PC-9 (cell line): ENCODE measurements at regions not wholly inside any gene's neighbourhood (a gene's known extent, or its start where the extent isn't known, plus 50 kb on each side); places are given as distances from the start of the nearest gene placed in this dataset.

Experiments
- BruUV-seq: library from RNA; stranded (reverse); fragments of 400-500 nt; replicated peaks from 2 replicates; lab custom pipeline; 2021; lab: Mats Ljungman, UMichigan
- CTCF ChIA-PET: fragments of 300-600 bp; sonication (Branson Sonifier 250); formaldehyde crosslinking; loops from one replicate; lab custom pipeline; 2022; ENCODE audit warnings: antibody characterized with exemption; lab: Charles Lee
- POLR2A ChIA-PET: fragments of 300-600 bp; sonication (Branson Sonifier 250); formaldehyde crosslinking; loops from one replicate; lab custom pipeline; 2022; ENCODE audit warnings: antibody characterized with exemption; ENCODE audit not compliant: unreplicated experiment; lab: Charles Lee
- DNase-seq, 2 experiments: peaks; one replicate each; pipeline versions ENCODE4 v3.0.0 to v3.0.0-alpha.2; 2015 to 2022; ENCODE audit warnings: mixed read lengths in 1 of 2
- H2AFZ ChIP-seq: fragments of 200-600 bp; sonication (generic); 2 replicates; pipeline ENCODE4 v1.8.1; 2017; ENCODE audit warnings: antibody characterized with exemption
- H3F3A ChIP-seq: fragments of 200-600 bp; sonication (generic); 2 replicates; pipeline ENCODE4 v1.8.1; 2017; ENCODE audit warnings: antibody characterized with exemption, mild to moderate bottlenecking, low read depth; ENCODE audit not compliant: insufficient read depth
- H3K27ac ChIP-seq: fragments of 200-600 bp; sonication (generic); 2 replicates; pipeline ENCODE4 v1.6.1; 2016; ENCODE audit warnings: mixed run types
- H3K27me3 ChIP-seq: fragments of 200-600 bp; sonication (generic); 2 replicates; pipeline ENCODE4 v1.6.1; 2016; ENCODE audit warnings: low read depth, mixed run types; ENCODE audit not compliant: insufficient read depth
- H3K36me3 ChIP-seq: fragments of 200-600 bp; sonication (generic); 2 replicates; pipeline ENCODE4 v1.6.1; 2016; ENCODE audit warnings: low read depth, mixed run types
- H3K4me1 ChIP-seq: fragments of 200-600 bp; sonication (generic); replicated peaks from 2 replicates; pipeline ENCODE4 v1.6.1; 2016; ENCODE audit warnings: mixed run types; ENCODE audit not compliant: insufficient read depth
- H3K4me2 ChIP-seq: fragments of 200-600 bp; sonication (generic); 2 replicates; pipeline ENCODE4 v1.6.1; 2017; ENCODE audit warnings: mixed run types
- H3K4me3 ChIP-seq: fragments of 200-600 bp; sonication (generic); 2 replicates; pipeline ENCODE4 v1.6.1; 2016; ENCODE audit warnings: mixed run types
- H3K79me2 ChIP-seq: fragments of 200-600 bp; sonication (generic); 2 replicates; pipeline ENCODE4 v1.6.1; 2017; ENCODE audit warnings: low read depth, mixed run types
- H3K9me2 ChIP-seq: fragments of 200-600 bp; sonication (generic); 2 replicates; pipeline ENCODE4 v1.8.1; 2017; ENCODE audit warnings: mild to moderate bottlenecking; ENCODE audit not compliant: insufficient read depth
- H3K9me3 ChIP-seq: fragments of 200-600 bp; sonication (generic); 2 replicates; pipeline ENCODE4 v1.8.1; 2016; ENCODE audit warnings: low read depth; ENCODE audit not compliant: insufficient read depth
- H4K20me1 ChIP-seq: fragments of 200-600 bp; sonication (generic); 2 replicates; pipeline ENCODE4 v1.8.1; 2017; ENCODE audit not compliant: insufficient read depth
- EZH2 ChIP-seq: fragments of 200-600 bp; sonication (generic); IDR thresholded peaks from 2 replicates; pipeline ENCODE4 v1.8.0; 2017; ENCODE audit warnings: antibody characterized with exemption, low read depth
- intact Hi-C: fragments of 100-400 bp; cut with micrococcal nuclease; formaldehyde crosslinking; loops from one replicate; pipeline ENCODE4 v1.10.0; 2022; ENCODE audit not compliant: unreplicated experiment
- TF ChIP-seq, protein P1 (sequence below): fragments of 200-600 bp; sonication (generic); conservative IDR thresholded peaks from 2 replicates; pipeline ENCODE4 v1.6.1; 2017; ENCODE audit warnings: mixed run types, antibody characterized with exemption, mild to moderate bottlenecking, moderate library complexity

DNA sequence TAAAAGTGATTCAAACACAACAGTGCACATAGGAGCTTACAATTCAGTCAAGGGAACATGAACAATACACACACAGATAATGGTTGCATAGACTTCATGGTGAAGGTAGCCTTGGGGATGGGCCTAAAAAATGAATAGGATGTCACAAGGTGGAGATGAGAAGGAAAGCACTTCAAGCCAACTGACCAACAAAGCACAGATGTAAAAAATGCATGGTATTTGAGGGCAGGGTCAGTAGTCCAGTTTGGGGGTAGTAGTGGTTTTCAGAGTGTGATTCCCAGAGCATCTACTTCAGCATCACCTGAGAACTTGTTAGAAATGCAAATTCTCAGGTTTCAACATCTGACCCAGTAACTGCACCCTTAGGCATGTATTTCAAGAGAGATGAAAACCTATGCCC, 88.9 kb downstream of the PERP start:
- peaks cover 3% of the 10 kb centered on the region; the same call in 1 of the 2 replicates for H3K36me3 ChIP-seq
- no peaks in the 10 kb centered on the region for H3K27me3 ChIP-seq
- intact Hi-C loops: no loop called here
- no peaks in the 10 kb centered on the region; the same call in 1 of the 2 replicates for H3K9me2 ChIP-seq
- no peak overlapping the region for H3K4me3 ChIP-seq
- no peaks in the 10 kb centered on the region for H3K4me1 ChIP-seq
- BruUV-seq: no TSS peak
- H2AFZ ChIP-seq: no peak overlapping the region
- H3F3A ChIP-seq: no peaks in the 10 kb centered on the region
- ChIA-PET CTCF (interaction anchor here (0.5 to 0.7 kb wide), 2 partner anchors 25 to 1018 kb away, joined by 5 to 9 read pairs; no protein-coding TSS in a partner anchor), POLR2A (no interaction called here)
- H3K79me2 ChIP-seq: no peaks in the 10 kb centered on the region
- H3K9me3 ChIP-seq: peaks cover 9% of the 10 kb centered on the region; the same call in 1 of the 2 replicates
- TF ChIP-seq, protein P1, sequence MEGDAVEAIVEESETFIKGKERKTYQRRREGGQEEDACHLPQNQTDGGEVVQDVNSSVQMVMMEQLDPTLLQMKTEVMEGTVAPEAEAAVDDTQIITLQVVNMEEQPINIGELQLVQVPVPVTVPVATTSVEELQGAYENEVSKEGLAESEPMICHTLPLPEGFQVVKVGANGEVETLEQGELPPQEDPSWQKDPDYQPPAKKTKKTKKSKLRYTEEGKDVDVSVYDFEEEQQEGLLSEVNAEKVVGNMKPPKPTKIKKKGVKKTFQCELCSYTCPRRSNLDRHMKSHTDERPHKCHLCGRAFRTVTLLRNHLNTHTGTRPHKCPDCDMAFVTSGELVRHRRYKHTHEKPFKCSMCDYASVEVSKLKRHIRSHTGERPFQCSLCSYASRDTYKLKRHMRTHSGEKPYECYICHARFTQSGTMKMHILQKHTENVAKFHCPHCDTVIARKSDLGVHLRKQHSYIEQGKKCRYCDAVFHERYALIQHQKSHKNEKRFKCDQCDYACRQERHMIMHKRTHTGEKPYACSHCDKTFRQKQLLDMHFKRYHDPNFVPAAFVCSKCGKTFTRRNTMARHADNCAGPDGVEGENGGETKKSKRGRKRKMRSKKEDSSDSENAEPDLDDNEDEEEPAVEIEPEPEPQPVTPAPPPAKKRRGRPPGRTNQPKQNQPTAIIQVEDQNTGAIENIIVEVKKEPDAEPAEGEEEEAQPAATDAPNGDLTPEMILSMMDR: no peak
- TF ChIP-seq EZH2: no peak
- no peaks in the 10 kb centered on the region for H4K20me1 ChIP-seq
- DNase-seq: no peak
- H3K27ac ChIP-seq: no peak overlapping the region
- H3K4me2 ChIP-seq: no peak overlapping the region

DNA sequence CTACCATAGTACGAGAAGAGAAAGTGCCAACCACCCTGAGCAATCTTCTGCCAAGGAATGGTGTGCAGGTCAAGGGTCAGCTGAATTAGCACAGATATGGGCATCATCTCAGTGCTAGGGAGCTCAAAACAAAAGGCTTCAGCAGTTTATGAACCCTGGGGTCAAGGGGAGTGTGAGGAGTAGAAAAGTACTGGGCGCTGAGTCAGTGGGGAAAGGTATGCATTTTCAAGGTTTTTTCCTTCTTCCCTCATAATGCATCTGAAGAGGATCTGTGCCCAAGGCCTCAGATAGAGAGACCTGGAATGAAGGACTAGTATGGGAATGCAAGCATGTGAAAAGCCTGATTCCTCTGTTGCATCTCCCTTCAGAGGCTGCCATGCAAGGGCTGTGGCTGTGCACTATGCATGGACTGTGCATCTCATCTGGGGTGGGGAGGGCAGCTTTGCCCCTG, 81.7 kb downstream of the PERP start:
- no peaks in the 10 kb centered on the region for H3F3A ChIP-seq
- CTCF ChIA-PET: interaction anchor here (1.3 kb wide), 1 partner anchor 21 kb away, joined by 3 read pairs; no protein-coding TSS in a partner anchor
- no peaks in the 10 kb centered on the region for H4K20me1 ChIP-seq
- no TSS peak for BruUV-seq
- no peaks in the 10 kb centered on the region for H3K36me3 ChIP-seq
- H3K4me2 ChIP-seq: no peak overlapping the region
- H3K9me2 ChIP-seq: no peaks in the 10 kb centered on the region
- H3K4me1 ChIP-seq: peaks cover 13% of the 10 kb centered on the region
- DNase-seq: peak; percentile 31 to 52
- no peak overlapping the region for H3K27ac ChIP-seq
- H3K9me3 ChIP-seq: peaks cover 8% of the 10 kb centered on the region; the same call in 1 of the 2 replicates
- POLR2A ChIA-PET: no interaction called here
- intact Hi-C loops: no loop called here
- H2AFZ ChIP-seq: no peak overlapping the region
- H3K79me2 ChIP-seq: no peaks in the 10 kb centered on the region
- H3K4me3 ChIP-seq: no peak overlapping the region
- H3K27me3 ChIP-seq: no peaks in the 10 kb centered on the region
- TF ChIP-seq, protein P1: no peak
- TF ChIP-seq EZH2: no peak

DNA sequence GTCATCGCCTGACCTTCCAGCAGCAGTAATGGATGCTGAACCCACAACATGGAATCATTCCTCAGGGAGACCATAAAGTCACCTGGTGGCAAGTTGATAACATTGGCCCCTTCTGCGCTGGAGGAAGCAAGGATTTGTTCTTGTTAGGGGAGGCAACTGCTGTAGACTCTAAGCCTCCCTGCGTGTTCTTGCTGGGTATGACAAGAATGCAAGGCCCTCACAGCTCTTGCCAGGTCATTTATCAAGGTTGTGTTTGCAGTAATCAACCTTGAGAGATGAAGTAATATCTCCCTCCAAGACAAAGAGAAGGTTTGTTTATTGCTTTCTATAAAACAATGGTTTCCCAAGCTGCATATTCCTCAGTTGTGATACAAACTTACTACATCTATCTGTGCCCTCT, 80.9 kb downstream of the PERP start:
- Histone ChIP-seq H3K36me3 (no peaks in the 10 kb centered on the region), H3K4me1 (peaks cover 13% of the 10 kb centered on the region), H2AFZ (no peak overlapping the region), H3K9me3 (no peaks in the 10 kb centered on the region), H3K27ac (no peak overlapping the region), H4K20me1 (no peaks in the 10 kb centered on the region), H3K27me3 (no peaks in the 10 kb centered on the region), H3F3A (no peaks in the 10 kb centered on the region), H3K79me2 (no peaks in the 10 kb centered on the region), H3K4me2 (no peak overlapping the region), H3K4me3 (no peak overlapping the region), H3K9me2 (no peaks in the 10 kb centered on the region)
- intact Hi-C loops: no loop called here
- CTCF ChIA-PET: no interaction called here
- DNase-seq: no peak
- TF ChIP-seq, protein P1: no peak
- TF ChIP-seq EZH2: no peak
- BruUV-seq: no TSS peak
- POLR2A ChIA-PET: no interaction called here
